ENCODE measurements at regions not wholly inside any gene's neighbourhood (a gene's known extent, or its start where the extent isn't known, plus 50 kb on each side); places are given as distances from the start of the nearest gene placed in this dataset.

GRCh38 chr15:81680829-81681228 is 306.8 kb upstream of the TMC3 start:
- TF ChIP-seq CTCF (IDR thresholded peaks at IDR 0.05) (no peak), ZFX (IDR thresholded peaks at IDR 0.05; ENCODE audit: borderline replicate concordance) (no peak)
